ENCODE measurements at regions not wholly inside any gene's neighbourhood (a gene's known extent, or its start where the extent isn't known, plus 50 kb on each side); places are given as distances from the start of the nearest gene placed in this dataset.

DNA sequence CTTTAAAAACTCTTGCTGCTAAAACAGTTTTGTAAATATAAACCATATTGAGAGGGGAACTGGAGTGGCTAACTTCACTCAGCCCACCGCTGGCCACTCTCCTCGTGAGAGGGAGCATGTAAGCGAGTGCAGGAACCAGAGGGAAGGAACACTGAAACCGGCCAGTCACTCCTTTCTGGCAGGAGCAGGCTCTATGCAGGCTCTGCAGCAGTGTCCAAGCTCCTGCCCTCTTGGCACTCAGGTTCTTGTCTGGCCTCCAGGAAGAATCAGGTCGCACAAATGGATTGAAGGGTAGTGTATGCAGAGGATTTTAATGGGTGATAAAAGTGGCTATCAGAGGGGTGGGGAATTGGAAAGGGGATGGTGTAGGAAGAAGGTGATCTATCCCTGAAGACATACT, 157.7 kb downstream of the TMX3 start:
- H3K4me3 ChIP-seq (ENCODE audit: insufficient read depth, low read depth, low read length): no peak overlapping the region
- H3K36me3 ChIP-seq (replicated peaks; ENCODE audit: control insufficient read depth, insufficient read depth, low read length): no peaks in the 10 kb centered on the region
- no peak for DNase-seq
- no peaks in the 10 kb centered on the region for H3K27me3 ChIP-seq (ENCODE audit: control insufficient read depth, insufficient read depth, low read length)

DNA sequence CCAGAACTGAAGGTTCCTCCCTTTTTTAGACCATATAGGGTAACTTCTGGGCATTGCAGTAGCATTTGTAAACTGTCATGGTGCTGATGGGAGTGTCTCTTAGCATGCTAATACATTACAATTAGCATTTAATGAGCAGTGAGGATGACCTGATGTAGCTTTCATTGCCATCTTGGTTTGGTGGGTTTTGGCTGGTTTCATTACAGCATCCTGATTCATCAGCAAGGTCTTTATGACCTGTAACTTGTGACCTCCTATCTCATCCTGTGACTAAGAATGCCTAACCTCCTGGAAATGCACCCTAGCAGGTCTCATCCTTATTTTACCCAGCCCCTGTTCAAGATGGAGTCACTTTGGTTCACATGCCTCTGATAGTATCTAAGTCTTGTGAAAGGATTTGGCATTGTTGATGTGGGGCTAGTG, 159.0 kb downstream of the TMX3 start:
- no peaks in the 10 kb centered on the region for H3K27me3 ChIP-seq (ENCODE audit: control insufficient read depth, insufficient read depth, low read length)
- no peak for DNase-seq
- no peak overlapping the region for H3K4me3 ChIP-seq (ENCODE audit: insufficient read depth, low read depth, low read length)
- no peaks in the 10 kb centered on the region for H3K36me3 ChIP-seq (replicated peaks; ENCODE audit: control insufficient read depth, insufficient read depth, low read length)

DNA sequence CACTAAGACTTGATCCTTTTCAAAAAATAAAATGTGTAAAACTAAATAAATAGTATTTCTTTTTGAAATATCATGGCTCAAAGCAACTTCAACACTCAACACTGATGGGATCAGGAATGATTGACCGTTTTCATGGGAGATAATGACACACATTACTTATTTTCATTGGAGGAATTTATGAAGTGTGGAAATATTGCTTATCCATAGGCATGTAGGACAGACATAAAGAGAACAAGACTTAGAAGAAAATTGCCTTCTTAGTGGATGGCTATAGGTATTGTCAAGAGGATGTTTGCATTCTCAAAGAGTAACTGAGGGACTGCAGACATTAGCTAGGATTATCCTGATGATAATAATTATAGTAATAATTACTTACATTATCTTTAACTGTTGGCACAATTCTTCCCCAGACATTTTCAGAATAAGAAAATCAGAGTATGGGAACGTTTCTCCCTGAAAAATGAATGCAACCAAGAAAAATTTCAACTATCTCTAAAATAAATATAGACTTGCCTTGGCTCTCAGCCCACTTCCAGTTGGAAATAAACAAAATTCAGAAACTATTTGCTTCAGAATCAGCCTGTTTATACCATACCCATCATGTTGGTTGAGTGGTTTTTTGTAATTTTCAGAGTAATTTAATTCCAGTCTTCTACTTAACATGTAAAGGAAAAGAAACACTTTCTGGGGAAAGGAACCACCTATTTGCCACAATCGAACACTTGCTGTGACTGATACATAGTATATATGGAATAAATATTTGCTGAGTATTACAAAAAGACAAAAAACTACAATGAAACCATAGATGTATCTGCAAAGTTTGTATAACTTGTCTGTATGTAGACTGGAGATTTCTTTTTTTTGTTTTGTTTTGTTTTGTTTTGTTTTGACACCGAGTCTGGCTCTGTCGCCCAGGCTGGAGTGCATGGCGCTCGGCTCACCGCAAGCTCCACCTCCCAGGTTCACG, 165.7 kb downstream of the TMX3 start:
- DNase-seq: no peak
- Histone ChIP-seq H3K36me3 (replicated peaks; ENCODE audit: control insufficient read depth, insufficient read depth, low read length) (no peaks in the 10 kb centered on the region), H3K4me3 (ENCODE audit: insufficient read depth, low read depth, low read length) (no peak overlapping the region), H3K27me3 (ENCODE audit: control insufficient read depth, insufficient read depth, low read length) (no peaks in the 10 kb centered on the region)

GRCh38 chr18:68543344-68543743, 171.6 kb downstream of the TMX3 start:
- H3K4me3 ChIP-seq (ENCODE audit: insufficient read depth, low read depth, low read length): no peak overlapping the region
- H3K27me3 ChIP-seq (ENCODE audit: control insufficient read depth, insufficient read depth, low read length): no peaks in the 10 kb centered on the region
- no peaks in the 10 kb centered on the region for H3K36me3 ChIP-seq (replicated peaks; ENCODE audit: control insufficient read depth, insufficient read depth, low read length)
- no peak for DNase-seq

GRCh38 chr18:68542846-68543245, 172.1 kb downstream of the TMX3 start:
- no peaks in the 10 kb centered on the region for H3K27me3 ChIP-seq (ENCODE audit: control insufficient read depth, insufficient read depth, low read length)
- no peak for DNase-seq
- H3K36me3 ChIP-seq (replicated peaks; ENCODE audit: control insufficient read depth, insufficient read depth, low read length): no peaks in the 10 kb centered on the region
- no peak overlapping the region for H3K4me3 ChIP-seq (ENCODE audit: insufficient read depth, low read depth, low read length)

DNA sequence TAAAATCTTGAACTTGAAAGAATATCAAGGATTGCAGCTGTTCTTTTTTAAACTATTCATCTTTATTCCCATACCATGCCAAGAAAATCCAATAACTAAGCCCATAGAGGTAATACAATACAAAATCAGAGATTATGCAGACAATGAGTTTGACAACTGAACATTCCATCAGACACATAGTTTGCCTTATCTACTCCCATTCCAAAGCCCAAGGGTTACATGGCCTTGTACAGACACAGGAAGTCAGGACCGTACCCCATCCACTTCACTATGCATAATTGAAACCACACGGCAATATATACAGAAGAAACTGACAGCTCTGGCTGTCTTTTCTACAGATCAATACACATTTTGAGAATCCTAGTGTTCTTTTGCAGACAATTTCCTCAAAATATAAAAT, 181.3 kb downstream of the TMX3 start:
- H3K27me3 ChIP-seq (ENCODE audit: control insufficient read depth, insufficient read depth, low read length): no peaks in the 10 kb centered on the region
- H3K4me3 ChIP-seq (ENCODE audit: insufficient read depth, low read depth, low read length): no peak overlapping the region
- DNase-seq: no peak
- H3K36me3 ChIP-seq (replicated peaks; ENCODE audit: control insufficient read depth, insufficient read depth, low read length): no peaks in the 10 kb centered on the region

GRCh38 chr18:68532328-68532885, 182.5 kb downstream of the TMX3 start:
- DNase-seq: no peak
- Histone ChIP-seq H3K27me3 (ENCODE audit: control insufficient read depth, insufficient read depth, low read length) (no peaks in the 10 kb centered on the region), H3K36me3 (replicated peaks; ENCODE audit: control insufficient read depth, insufficient read depth, low read length) (no peaks in the 10 kb centered on the region)

DNA sequence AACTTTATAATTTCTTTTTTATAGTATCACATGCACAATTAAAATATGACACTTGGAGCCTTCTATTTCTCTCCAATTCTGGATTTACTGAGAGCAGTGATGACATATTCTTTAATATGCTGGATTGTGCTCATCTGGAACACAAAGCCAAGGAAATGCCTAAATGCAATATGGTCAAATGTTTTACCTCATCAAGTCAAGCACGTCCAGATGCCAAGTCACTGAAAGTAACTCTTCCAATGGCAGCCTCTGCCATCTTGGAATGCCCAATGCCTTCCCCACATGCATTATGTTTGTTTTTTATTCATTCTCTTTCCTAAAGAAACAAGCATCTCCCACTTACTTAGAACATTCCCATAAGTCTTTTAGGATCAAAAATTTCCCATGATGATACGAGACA, 189.8 kb downstream of the TMX3 start:
- Histone ChIP-seq H3K4me3 (ENCODE audit: insufficient read depth, low read depth, low read length) (no peak overlapping the region), H3K27me3 (ENCODE audit: control insufficient read depth, insufficient read depth, low read length) (no peaks in the 10 kb centered on the region), H3K36me3 (replicated peaks; ENCODE audit: control insufficient read depth, insufficient read depth, low read length) (no peaks in the 10 kb centered on the region)
- DNase-seq: no peak

More at GRCh38 chr18:68532328-68532885, 182.5 kb downstream of the TMX3 start:
- no peak overlapping the region for H3K4me3 ChIP-seq (ENCODE audit: insufficient read depth, low read depth, low read length)

DNA sequence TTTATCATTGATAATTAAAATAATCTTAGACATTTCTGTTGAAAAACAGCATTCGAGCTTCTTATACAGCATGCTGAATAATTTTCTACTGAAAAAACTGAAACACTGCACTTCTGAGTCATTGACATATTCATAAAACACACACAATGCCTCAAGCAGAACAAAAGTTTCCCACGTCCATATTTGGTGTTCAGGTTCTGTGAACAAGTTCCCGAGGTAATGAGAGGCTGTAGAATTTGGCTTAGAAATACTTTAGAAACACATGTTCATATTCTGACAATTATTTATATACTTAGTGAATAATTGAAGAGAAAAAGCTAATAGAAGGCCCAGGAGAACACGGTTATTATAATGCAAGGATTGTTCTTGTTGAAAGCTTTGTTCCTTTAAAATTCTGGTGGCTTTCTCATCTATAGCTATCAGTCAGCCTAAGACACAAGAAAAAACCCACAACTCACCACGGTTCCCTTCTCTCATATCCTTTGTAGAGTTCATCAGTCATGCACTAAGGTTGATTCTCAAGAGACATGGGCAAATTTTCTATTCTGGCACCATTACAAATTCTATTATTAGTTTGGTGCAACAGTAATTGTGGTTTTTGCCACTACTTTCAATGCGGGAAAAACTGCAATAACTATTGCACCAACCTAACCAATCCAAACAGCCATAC, 194.4 kb downstream of the TMX3 start:
- no peak for DNase-seq
- H3K4me3 ChIP-seq (ENCODE audit: insufficient read depth, low read depth, low read length): no peak overlapping the region

DNA sequence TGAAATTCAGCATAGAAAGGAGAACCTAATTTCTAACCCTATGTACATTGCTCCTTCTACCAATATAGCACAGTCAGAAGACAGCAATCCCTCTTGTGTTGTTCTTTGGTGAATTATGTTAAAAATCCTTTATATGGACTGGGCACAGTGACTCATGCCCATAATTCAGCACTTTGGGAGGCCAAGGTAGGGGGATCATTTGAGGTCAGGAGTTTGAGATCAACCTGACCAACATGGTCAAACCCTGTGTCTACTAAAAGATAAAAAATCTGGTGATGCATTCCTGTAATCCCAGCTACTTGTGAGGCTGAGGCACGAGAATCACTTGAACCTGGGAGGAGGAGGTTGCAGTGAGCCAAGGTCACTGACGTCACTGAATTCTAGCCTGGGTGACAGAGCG, 195.6 kb downstream of the TMX3 start:
- H3K36me3 ChIP-seq (replicated peaks; ENCODE audit: control insufficient read depth, insufficient read depth, low read length): no peaks in the 10 kb centered on the region
- no peak for DNase-seq
- no peak overlapping the region for H3K4me3 ChIP-seq (ENCODE audit: insufficient read depth, low read depth, low read length)
- no peaks in the 10 kb centered on the region for H3K27me3 ChIP-seq (ENCODE audit: control insufficient read depth, insufficient read depth, low read length)

More for the DNA sequence above, 194.4 kb downstream of the TMX3 start:
- H3K27me3 ChIP-seq (ENCODE audit: control insufficient read depth, insufficient read depth, low read length): no peaks in the 10 kb centered on the region
- no peaks in the 10 kb centered on the region for H3K36me3 ChIP-seq (replicated peaks; ENCODE audit: control insufficient read depth, insufficient read depth, low read length)

DNA sequence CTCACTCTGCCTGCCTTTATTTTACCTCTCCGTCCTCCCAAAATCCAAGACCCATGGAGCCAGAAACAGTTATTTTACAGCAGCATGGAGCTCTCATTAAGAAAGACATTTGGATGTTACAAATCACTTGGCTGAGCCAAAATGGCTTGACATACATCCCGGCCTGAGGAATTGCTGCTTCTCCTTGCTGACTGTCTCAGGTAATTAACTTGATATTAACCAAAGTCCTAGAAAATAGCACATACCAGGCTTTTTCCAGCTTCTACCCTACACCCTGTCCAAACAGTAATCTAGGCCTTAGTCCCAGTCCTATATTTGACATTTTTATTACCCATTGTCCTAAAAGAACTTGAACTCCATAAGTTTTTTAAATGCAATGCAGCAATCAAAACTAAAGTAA, 205.0 kb downstream of the TMX3 start:
- DNase-seq: no peak
- no peak overlapping the region for H3K4me3 ChIP-seq (ENCODE audit: insufficient read depth, low read depth, low read length)
- no peaks in the 10 kb centered on the region for H3K36me3 ChIP-seq (replicated peaks; ENCODE audit: control insufficient read depth, insufficient read depth, low read length)
- H3K27me3 ChIP-seq (ENCODE audit: control insufficient read depth, insufficient read depth, low read length): no peaks in the 10 kb centered on the region

DNA sequence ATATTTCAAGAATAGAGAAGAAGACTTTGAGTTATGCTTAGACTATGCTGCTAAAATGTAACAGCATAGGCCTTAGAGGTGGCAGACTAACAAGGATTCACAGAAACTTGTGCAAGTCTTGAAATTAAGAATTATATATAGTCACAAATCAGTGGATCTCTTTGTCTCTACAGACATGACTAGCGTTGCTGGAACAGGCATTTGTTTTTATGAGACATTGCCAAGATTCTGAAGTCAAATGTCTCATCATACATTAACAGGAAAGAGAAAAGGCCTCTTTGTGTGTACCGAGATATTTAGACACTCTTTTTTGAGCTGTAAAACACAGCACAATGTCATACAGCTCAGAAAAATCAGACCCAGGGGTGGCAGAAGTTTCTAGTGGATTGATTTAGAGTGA, 207.1 kb downstream of the TMX3 start:
- no peak for DNase-seq
- H3K36me3 ChIP-seq (replicated peaks; ENCODE audit: control insufficient read depth, insufficient read depth, low read length): no peaks in the 10 kb centered on the region
- H3K4me3 ChIP-seq (ENCODE audit: insufficient read depth, low read depth, low read length): no peak overlapping the region
- H3K27me3 ChIP-seq (ENCODE audit: control insufficient read depth, insufficient read depth, low read length): no peaks in the 10 kb centered on the region

GRCh38 chr18:68505178-68505574, 209.7 kb downstream of the TMX3 start:
- no peaks in the 10 kb centered on the region for H3K27me3 ChIP-seq (ENCODE audit: control insufficient read depth, insufficient read depth, low read length)

DNA sequence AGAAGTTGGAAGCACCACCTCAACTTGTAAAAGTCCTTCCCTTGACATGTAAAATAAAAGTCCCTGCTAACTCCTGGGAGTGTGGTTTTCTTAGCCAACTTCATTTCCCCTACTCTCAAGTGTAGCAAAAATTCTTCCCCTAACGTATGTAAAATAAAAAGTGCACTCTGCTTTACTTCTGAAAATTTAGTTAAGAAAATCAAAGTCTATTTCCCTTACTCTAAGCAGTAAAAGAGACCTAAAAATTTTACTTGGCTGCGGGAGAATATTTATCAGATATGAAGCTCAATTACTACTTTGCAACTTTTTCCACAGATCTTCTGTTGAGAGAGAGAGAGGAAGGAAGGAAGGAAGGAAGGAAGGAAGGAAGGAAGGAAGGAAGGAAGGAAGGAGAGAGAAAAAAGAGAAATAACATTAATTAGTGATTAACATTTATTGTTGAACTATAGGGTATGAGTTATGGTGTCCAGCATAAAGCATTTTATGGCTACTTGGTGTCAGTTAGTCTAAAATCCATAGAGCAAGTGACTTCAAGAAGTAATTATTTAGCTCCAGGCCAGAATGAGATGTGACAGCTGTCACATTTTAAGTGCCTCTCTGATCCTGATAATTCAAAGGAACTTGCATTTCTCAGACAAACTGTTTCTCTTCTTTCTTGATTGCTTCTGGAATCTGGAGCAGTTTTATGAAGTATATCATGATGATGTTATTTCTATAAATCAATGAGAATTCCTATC, 210.3 kb downstream of the TMX3 start:
- Histone ChIP-seq H3K4me3 (ENCODE audit: insufficient read depth, low read depth, low read length) (no peak overlapping the region), H3K36me3 (replicated peaks; ENCODE audit: control insufficient read depth, insufficient read depth, low read length) (no peaks in the 10 kb centered on the region), H3K27me3 (ENCODE audit: control insufficient read depth, insufficient read depth, low read length) (no peaks in the 10 kb centered on the region)
- DNase-seq: no peak

More at GRCh38 chr18:68505178-68505574, 209.7 kb downstream of the TMX3 start:
- no peak for DNase-seq
- no peak overlapping the region for H3K4me3 ChIP-seq (ENCODE audit: insufficient read depth, low read depth, low read length)
- H3K36me3 ChIP-seq (replicated peaks; ENCODE audit: control insufficient read depth, insufficient read depth, low read length): no peaks in the 10 kb centered on the region
